Renal cortex interstitium (tissue), 11 donors: ENCODE measurements at regions not wholly inside any gene's neighbourhood (a gene's known extent, or its start where the extent isn't known, plus 50 kb on each side); places are given as distances from the start of the nearest gene placed in this dataset.
A peak's percentile ranks its signal among the peaks of the same experiment; 100 is the strongest.
"Not testable (repeated sequence)": the region's sequence is repeated elsewhere in the genome, so short reads cannot be mapped to it uniquely, and the experiment has no call there.

Source experiments
- DNase-seq, 11 donors: peaks; one replicate each; pipeline ENCODE4 v3.0.0-alpha.2; 2013; ENCODE audit warnings: low read depth in 9 of 11, low spot score in 4 of 11; ENCODE audit errors: extremely low read depth in 1 of 11

DNA sequence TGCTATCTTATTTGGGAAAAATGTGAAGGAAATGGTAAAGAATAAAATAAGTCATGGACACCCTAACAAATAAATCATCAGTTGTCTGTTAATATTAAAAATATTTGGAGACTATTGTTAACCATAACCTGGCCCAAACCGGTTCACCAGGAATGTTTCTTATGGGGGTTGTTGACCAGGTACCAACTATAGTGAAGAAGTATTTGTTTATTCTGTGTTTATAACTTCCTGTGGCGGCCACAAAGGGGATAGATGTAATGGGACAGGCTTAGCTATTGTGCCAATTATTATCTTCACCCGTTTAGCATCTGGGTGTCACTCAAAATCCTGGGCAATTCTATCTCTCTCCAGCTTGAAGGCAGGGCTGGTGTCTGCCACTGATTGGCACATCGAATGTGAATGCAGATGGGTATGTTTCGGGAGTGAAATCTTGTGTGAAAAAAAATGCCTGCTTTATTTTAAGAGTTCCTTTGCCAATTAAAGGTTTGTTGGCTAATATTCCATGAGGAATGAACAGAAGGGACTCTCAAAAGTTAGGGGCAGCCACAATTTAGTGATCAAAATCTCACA, 500.9 kb downstream of the ARL4A start:
- no peak for DNase-seq

GRCh38 chr7:13188922-13189321, 501.5 kb downstream of the ARL4A start:
- DNase-seq = no peak

GRCh38 chr7:13189668-13190067, 502.2 kb downstream of the ARL4A start:
- DNase-seq = no peak

DNA sequence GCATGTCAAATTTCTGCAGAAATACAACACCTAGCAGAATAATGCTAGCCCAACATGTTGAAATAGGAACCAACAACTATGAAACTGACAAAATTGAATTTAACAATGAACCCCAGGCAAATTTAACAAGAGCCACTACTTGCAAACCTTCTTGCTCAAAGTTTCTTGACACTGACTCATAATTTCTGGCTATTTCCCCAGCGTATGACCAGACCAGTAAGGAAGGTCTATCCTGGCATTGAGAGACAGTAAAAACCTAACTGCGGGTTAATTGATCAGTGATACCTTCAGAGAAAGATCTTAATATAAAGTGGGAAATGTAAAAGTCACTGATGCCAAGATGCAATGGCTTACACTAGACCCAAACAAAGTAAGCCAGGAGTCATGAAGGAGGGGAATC, 510.1 kb downstream of the ARL4A start:
- DNase-seq = no peak

DNA sequence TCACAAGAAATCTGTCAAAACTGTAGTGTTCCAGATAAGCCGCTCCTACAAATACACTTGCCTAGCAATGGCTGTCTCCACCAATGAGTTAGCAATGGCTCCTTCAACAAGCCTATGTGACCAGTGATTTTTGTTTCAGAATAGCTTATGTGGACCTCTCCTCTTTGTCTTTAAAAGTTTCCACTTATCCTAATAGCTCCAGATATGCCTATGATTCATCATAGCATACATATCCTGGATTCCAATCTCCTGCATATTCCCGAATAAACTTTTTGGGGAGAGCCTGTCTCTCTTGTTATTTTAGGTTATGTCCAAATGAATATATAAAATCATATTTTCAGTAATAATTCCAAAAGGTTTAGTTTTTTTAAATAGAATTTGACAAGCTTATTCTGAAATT, 510.6 kb downstream of the ARL4A start:
- DNase-seq = no peak

DNA sequence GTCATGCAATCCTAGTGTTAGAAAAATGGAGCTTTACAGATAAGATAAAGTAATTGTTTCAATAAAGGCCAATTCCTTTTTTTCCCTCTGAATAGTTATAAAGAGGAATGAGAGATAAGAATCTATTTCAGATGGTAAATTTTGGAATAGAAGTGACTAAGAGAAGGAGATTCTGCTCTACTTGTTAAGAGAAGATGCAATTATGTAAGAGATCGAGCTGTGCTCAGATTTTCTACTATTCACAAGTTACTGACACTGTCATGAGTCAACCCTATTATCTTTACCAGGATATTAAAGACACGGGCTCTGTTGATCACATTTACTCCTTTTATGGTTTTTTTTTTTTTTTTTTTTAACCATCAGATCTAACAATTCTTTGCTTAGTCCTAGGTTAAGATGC, 511.3 kb downstream of the ARL4A start:
- no peak for DNase-seq

- no peak for DNase-seq
These were observed 514.2 kb downstream of the ARL4A start for GRCh38 chr7:13201628-13202027.

- DNase-seq = peak in 1 of 11 donors; percentile 4
These were observed 530.3 kb downstream of the ARL4A start for GRCh38 chr7:13217768-13218167.

DNA sequence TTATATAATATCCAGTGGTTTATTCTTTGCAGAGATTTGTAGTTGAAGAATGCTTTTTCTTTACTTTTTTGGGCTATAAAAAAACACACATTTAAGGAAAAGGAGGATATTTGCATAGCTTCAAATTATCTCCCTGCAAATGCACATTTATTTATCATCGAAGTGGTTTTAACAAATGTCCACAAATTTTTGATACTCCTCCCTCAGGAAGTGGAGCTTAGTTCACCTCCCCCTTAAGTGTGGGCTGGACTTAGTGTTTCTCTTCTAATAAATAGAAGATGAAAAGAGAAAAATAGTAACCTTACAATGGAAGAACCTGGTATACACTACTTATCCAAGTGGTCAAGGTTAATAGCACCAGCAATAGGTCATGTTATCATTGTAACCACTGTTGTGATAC, 537.6 kb downstream of the ARL4A start:
- no peak for DNase-seq

DNA sequence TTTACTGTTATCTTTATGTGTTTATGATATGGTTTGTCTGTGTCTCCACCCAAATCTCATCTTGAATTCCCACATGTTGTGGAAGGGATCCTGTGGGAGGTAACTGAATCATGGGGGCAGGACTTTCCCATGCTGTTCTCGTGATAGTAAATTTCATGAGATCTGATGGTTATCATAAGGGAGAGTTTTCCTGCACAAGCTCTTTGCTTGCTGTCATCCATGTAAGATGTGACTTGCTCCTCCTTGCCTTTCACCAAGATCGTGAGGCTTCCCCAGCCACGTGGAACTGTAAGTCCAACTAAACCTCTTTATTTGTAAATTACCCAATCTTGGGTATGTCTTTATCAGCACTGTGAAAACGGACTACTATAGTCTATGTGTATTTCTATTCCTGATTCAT, 539.0 kb downstream of the ARL4A start:
- no peak for DNase-seq

- no peak for DNase-seq
These were observed 543.8 kb downstream of the ARL4A start for GRCh38 chr7:13231216-13231615.

GRCh38 chr7:13235436-13235835, 548.0 kb downstream of the ARL4A start:
- DNase-seq = no peak

DNA sequence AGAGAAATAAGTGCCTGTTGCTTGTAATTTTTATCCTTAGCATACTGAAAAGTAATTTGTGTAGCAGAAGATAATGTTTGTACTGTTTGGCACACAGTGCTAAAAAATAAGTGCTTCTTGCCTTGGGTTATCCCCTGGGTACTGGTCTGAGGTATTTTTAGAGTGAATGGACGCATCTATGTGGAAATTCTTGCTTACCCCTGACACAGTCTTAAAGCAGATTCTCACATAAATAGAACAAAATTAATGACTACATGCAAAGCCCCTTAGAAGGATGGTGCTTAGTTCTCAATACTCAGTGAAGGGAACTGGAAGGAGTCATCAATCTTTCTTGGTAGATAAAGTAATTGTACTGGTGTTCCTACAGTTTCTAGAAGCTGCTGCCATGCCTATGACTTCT, 548.6 kb downstream of the ARL4A start:
- DNase-seq = no peak

DNA sequence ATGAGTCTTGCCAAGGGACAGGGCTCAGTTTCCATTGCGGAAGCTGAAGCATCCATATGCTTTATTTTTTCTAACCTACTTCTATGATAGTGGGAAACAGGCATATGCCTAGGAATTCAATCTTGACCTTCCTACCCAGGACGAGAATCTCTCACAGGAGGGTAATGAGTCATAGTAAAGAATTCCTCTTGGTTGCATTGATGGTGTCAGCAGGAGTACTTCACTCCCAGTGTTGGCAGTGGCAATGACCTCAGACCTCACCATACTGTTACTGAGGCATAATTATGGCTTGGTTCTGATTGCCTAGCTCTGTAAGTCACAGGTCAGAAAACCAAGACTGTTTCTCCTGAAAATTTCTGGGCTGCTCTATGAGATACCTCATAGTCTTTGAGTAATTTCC, 552.9 kb downstream of the ARL4A start:
- DNase-seq = no peak

DNA sequence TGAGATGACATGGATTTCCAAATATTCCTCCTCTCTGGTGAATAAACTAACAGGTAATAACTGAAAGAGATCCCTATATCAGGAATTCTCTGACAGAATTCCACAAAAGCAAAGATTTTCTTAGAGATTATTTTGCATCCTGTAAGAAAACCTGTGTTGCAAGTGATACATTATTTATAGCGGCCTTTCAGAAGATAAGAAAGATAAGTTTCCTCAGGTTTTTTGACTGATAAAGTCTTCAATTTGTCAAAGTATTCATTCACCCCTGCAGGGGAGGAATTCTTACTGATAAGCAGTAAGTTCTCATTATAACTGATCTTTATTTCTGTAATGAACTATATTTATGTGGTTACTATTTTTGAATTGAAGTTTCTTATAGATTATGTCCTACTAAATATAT, 554.0 kb downstream of the ARL4A start:
- DNase-seq = no peak

DNA sequence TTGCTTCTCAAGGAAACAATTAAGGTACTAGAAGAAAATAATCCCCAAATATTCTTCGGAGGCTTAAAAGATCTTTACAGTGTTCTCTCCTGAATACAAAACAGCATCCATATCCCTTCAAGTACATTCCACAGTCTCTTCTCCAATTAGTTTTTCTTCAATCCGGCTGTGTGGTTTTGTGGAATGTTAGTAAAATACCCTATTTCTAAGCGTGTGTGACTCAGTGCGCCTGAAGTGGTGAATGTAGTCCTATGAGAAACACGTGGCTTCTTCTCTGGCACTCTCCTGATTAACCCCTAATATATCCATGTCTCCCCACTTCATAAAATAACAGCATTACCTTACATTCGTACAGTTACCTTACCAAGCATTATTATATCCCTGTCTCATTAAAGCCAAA, 570.2 kb downstream of the ARL4A start:
- DNase-seq = no peak

DNA sequence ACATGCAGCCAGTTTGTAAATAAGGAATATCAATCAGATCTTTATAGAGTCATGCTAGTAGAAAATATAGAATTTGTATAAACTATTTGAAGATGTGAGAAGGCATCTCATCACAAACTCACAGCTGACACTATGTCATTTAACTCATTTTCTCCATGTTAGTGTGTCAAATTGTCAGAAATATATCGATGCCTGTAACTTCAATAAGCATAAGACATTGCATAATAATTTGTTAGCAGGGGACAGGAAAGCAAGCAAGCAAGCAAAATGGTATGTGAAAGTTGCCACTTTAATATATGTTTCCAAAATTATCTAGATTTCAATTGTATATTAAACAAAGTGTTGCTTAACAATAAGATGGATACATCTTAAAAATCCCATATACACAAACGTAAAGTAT, 571.0 kb downstream of the ARL4A start:
- no peak for DNase-seq

DNA sequence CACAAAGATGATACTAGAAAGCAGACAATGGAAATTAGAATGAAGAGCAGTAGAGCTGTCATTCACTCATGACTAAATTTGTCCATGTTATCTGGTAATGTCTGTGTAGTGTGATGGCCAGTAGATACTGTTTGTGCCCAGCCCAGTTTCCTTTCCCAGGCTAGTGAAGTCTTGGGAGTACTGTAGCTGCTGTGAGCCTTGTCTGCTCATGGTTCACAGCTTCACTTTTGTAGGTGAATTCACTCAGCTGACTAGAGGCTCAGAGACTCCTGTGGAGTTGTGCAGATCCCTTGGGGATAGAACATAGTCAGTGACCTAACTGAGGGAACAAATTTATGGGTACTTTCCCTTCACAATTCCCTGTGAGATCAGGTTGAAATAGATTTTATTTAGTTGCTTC, 572.5 kb downstream of the ARL4A start:
- no peak for DNase-seq

DNA sequence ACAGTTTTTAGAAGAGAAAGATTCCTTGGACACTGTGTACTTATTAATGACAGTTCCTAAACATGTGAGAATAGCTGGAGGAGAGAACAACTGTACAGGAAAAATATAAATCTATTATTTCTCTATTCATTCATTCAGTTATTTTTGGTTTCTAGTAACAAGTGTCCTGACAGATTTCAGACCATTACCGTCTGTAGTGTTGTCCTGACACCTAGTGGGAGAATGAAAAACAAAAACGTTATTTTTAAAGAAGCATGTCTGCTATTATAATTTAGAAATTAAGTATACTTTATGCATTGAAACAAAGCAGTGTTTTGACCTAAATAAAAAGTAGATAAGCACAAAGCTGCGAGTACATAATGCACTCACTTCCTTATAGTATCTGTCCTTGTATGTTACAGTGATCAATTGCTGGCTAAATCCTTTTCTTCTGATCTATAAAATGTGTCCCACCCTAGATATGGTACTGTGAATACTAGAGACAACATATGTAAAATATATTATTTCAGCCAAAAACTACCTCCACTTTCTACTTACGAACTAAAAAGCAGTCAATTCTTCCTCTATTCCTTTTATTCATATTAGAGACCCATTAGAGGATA, 575.6 kb downstream of the ARL4A start:
- DNase-seq = peak in 9 of 11 donors; percentile 7 to 51 (median 23)

GRCh38 chr7:13265271-13265670, 577.8 kb downstream of the ARL4A start:
- DNase-seq = no peak

- DNase-seq = not testable (repeated sequence)
These were observed 586.8 kb downstream of the ARL4A start for GRCh38 chr7:13274205-13274604.
